ENCODE measurements at regions not wholly inside any gene's neighbourhood (a gene's known extent, or its start where the extent isn't known, plus 50 kb on each side); places are given as distances from the start of the nearest gene placed in this dataset.

GRCh38 chr5:124080256-124080655 is 568.3 kb downstream of the CSNK1G3 start:
- Histone ChIP-seq H3K27me3 (ENCODE audit: control insufficient read depth in 2 of 2, insufficient read depth in 2 of 2, low read length in 2 of 2) (no peaks in the 10 kb centered on the region), H3K9ac (replicated peaks; ENCODE audit: extremely low read depth, insufficient read depth, low read length) (no peak overlapping the region), H3K36me3 (ENCODE audit: control insufficient read depth in 2 of 2, extremely low read depth in 1 of 2, insufficient read depth in 2 of 2, low read length in 2 of 2) (no peaks in the 10 kb centered on the region), H4K20me1 (replicated peaks; ENCODE audit: control insufficient read depth, extremely low read depth, insufficient read depth, low read length) (no peaks in the 10 kb centered on the region), H3K79me2 (ENCODE audit: control insufficient read depth, insufficient read depth, low read length) (no peaks in the 10 kb centered on the region), H3K9me3 (replicated peaks; ENCODE audit: control insufficient read depth, insufficient read depth, low read length) (no peaks in the 10 kb centered on the region), H3K4me1 (ENCODE audit: control insufficient read depth, extremely low read depth, insufficient read depth, low read length) (no peaks in the 10 kb centered on the region), H3K4me2 (ENCODE audit: insufficient read depth, low read length) (no peak overlapping the region), H3K9me1 (replicated peaks; ENCODE audit: control insufficient read depth, extremely low read depth, insufficient read depth, low read length) (no peaks in the 10 kb centered on the region), H3K27ac (ENCODE audit: insufficient read depth, low read depth, low read length) (no peak overlapping the region), H3K4me3 (replicated peaks in 1 of 3; ENCODE audit: insufficient read depth in 1 of 3, low read depth in 1 of 3, low read length in 3 of 3) (no peak overlapping the region), H2AFZ (ENCODE audit: low read depth, low read length) (no peak overlapping the region)
- DNase-seq (ENCODE audit: low read depth, low spot score) (no peak), FAIRE-seq (no peak)
- CTCF ChIA-PET = no interaction called here
- TF ChIP-seq POLR2AphosphoS5 (IDR thresholded peaks at IDR 0.05; ENCODE audit: insufficient read depth, low read depth, low read length) (no peak), JUN (IDR thresholded peaks at IDR 0.05; ENCODE audit: borderline replicate concordance, insufficient read depth, insufficient read length, low read depth) (no peak)
- no TSS peak for BruUV-seq (replicated peaks)
- POLR2A ChIA-PET = no interaction called here
- intact Hi-C loops (cut with micrococcal nuclease) = no loop called here
- dilution Hi-C loops (cut with MboI; ENCODE audit: extremely low pct_ligation_motif_present, low sequenced_read_pairs) = no loop called here

DNA sequence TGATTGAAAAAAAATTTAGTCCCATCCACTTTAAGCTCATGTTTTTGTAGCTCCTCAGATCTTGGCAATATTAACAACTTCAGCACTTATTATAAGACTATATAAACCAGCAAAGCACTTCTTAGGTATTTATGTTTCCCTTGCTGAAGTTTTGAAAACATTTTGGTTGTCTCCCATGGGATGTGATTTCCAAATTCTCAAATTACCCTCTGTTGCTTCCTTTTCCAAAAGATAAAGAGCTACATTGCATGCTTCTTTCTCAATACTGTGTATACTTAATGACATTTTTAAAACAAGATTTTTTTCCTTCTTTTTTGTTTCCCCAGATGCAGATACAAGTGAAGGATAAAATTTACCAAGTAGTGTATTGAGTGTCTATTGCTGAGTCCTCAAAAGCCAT is 567.1 kb downstream of the CSNK1G3 start:
- ChIA-PET CTCF (interaction anchor here (1.0 kb wide), 2 partner anchors 10 to 17 kb away, joined by 3 read pairs; no protein-coding TSS in a partner anchor), POLR2A (no interaction called here)
- intact Hi-C loops (cut with micrococcal nuclease) = no loop called here
- no peak overlapping the region for H3K4me3 ChIP-seq (replicated peaks in 1 of 3; ENCODE audit: insufficient read depth in 1 of 3, low read depth in 1 of 3, low read length in 3 of 3)
- H2AFZ ChIP-seq (ENCODE audit: low read depth, low read length) = no peak overlapping the region
- H3K4me2 ChIP-seq (ENCODE audit: insufficient read depth, low read length) = no peak overlapping the region
- dilution Hi-C loops (cut with MboI; ENCODE audit: extremely low pct_ligation_motif_present, low sequenced_read_pairs) = no loop called here
- FAIRE-seq (no peak), DNase-seq (ENCODE audit: low read depth, low spot score) (no peak)
- no peaks in the 10 kb centered on the region for H4K20me1 ChIP-seq (replicated peaks; ENCODE audit: control insufficient read depth, extremely low read depth, insufficient read depth, low read length)
- H3K4me1 ChIP-seq (ENCODE audit: control insufficient read depth, extremely low read depth, insufficient read depth, low read length) = no peaks in the 10 kb centered on the region
- H3K27ac ChIP-seq (ENCODE audit: insufficient read depth, low read depth, low read length) = no peak overlapping the region
- H3K9ac ChIP-seq (replicated peaks; ENCODE audit: extremely low read depth, insufficient read depth, low read length) = no peak overlapping the region
- H3K9me1 ChIP-seq (replicated peaks; ENCODE audit: control insufficient read depth, extremely low read depth, insufficient read depth, low read length) = no peaks in the 10 kb centered on the region
- no TSS peak for BruUV-seq (replicated peaks)
- no peaks in the 10 kb centered on the region for H3K27me3 ChIP-seq (ENCODE audit: control insufficient read depth in 2 of 2, insufficient read depth in 2 of 2, low read length in 2 of 2)
- H3K9me3 ChIP-seq (replicated peaks; ENCODE audit: control insufficient read depth, insufficient read depth, low read length) = no peaks in the 10 kb centered on the region
- TF ChIP-seq, protein P1, sequence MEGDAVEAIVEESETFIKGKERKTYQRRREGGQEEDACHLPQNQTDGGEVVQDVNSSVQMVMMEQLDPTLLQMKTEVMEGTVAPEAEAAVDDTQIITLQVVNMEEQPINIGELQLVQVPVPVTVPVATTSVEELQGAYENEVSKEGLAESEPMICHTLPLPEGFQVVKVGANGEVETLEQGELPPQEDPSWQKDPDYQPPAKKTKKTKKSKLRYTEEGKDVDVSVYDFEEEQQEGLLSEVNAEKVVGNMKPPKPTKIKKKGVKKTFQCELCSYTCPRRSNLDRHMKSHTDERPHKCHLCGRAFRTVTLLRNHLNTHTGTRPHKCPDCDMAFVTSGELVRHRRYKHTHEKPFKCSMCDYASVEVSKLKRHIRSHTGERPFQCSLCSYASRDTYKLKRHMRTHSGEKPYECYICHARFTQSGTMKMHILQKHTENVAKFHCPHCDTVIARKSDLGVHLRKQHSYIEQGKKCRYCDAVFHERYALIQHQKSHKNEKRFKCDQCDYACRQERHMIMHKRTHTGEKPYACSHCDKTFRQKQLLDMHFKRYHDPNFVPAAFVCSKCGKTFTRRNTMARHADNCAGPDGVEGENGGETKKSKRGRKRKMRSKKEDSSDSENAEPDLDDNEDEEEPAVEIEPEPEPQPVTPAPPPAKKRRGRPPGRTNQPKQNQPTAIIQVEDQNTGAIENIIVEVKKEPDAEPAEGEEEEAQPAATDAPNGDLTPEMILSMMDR (IDR thresholded peaks at IDR 0.05; ENCODE audit: extremely low read depth in 1 of 2, insufficient read depth in 1 of 2, low read depth in 1 of 2, low read length in 2 of 2) = no peak
- TF ChIP-seq JUN (IDR thresholded peaks at IDR 0.05; ENCODE audit: borderline replicate concordance, insufficient read depth, insufficient read length, low read depth) (no peak), MYC (IDR thresholded peaks at IDR 0.05; ENCODE audit: low read depth, low read length) (no peak), GATA2 (IDR thresholded peaks at IDR 0.05; ENCODE audit: insufficient read depth, insufficient read length, low read depth, low read length) (no peak), POLR2A (IDR thresholded peaks at IDR 0.05; ENCODE audit: low read depth, low read length) (no peak), FOS (IDR thresholded peaks at IDR 0.05; ENCODE audit: borderline replicate concordance, insufficient read depth, low read length) (no peak)
- H3K36me3 ChIP-seq (ENCODE audit: control insufficient read depth in 2 of 2, extremely low read depth in 1 of 2, insufficient read depth in 2 of 2, low read length in 2 of 2) = no peaks in the 10 kb centered on the region
- no peaks in the 10 kb centered on the region for H3K79me2 ChIP-seq (ENCODE audit: control insufficient read depth, insufficient read depth, low read length)

All from endothelial cell of umbilical vein (primary cell).